Transverse colon (tissue), 4 donors: ENCODE measurements at regions not wholly inside any gene's neighbourhood (a gene's known extent, or its start where the extent isn't known, plus 50 kb on each side); places are given as distances from the start of the nearest gene placed in this dataset.

Source experiments
- EP300 ChIP-seq: sonication (generic); formaldehyde crosslinking; IDR thresholded peaks from one replicate; pipeline ENCODE4 v1.6.1; 2017; ENCODE audit warnings: antibody characterized with exemption, low read depth
- POLR2A ChIP-seq: fragments of 450-650 bp; IDR thresholded peaks from one replicate; pipeline ENCODE4 v1.6.1; 2016; ENCODE audit warnings: antibody characterized with exemption, mild to moderate bottlenecking, moderate library complexity
- POLR2AphosphoS5 ChIP-seq, 3 donors: sonication (generic); formaldehyde crosslinking; IDR thresholded peaks; one replicate each; pipeline ENCODE4 v1.6.1; 2016; ENCODE audit warnings: antibody characterized with exemption in 3 of 3
- TF ChIP-seq, protein P1 (sequence below), 5 experiments: fragments of 200-600 bp in 3 of 5; fragments of 450-650 bp in 2 of 5; sonication (generic) in 3 of 5; IDR thresholded peaks; 1 replicate in 2 of 5; 2 replicates in 3 of 5; pipeline ENCODE4 v1.5.1; 2016 to 2017; ENCODE audit warnings: antibody characterized with exemption in 5 of 5, inconsistent platforms in 3 of 5, mild to moderate bottlenecking in 2 of 5, moderate library complexity in 1 of 5

DNA sequence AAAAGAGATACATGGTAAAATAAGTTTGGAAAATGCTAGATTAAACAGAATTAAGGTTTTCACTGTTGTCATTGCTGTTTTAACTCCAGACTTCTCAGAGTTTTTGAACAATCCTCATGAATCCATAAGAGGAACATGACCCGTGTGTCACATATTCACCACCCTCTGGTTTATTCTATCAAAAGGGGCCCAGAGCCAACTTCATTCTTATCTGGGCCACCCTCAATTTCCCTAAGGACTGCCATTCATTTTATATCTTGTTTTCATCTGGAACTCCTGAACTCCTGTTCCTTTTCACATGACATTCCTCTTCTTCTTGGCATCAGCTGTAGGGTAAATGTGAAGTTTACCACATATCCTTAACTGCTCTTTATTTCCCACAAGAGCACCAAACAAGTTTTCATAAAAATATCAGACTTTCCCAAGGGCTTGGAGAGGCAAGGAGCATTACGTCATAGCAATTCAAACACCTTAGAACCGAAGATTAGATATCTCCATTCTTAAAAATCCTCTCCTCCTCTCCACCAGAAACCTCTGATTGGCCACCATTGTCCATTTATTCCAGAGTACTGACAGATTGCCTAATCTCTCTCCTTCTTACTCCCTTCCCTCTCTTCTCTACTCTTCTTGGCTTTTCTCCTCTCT is 225.2 kb downstream of the SEC23A start:
- TF ChIP-seq, protein P1, sequence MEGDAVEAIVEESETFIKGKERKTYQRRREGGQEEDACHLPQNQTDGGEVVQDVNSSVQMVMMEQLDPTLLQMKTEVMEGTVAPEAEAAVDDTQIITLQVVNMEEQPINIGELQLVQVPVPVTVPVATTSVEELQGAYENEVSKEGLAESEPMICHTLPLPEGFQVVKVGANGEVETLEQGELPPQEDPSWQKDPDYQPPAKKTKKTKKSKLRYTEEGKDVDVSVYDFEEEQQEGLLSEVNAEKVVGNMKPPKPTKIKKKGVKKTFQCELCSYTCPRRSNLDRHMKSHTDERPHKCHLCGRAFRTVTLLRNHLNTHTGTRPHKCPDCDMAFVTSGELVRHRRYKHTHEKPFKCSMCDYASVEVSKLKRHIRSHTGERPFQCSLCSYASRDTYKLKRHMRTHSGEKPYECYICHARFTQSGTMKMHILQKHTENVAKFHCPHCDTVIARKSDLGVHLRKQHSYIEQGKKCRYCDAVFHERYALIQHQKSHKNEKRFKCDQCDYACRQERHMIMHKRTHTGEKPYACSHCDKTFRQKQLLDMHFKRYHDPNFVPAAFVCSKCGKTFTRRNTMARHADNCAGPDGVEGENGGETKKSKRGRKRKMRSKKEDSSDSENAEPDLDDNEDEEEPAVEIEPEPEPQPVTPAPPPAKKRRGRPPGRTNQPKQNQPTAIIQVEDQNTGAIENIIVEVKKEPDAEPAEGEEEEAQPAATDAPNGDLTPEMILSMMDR (IDR thresholded peaks at IDR 0.05) = no peak
- TF ChIP-seq POLR2AphosphoS5 (IDR thresholded peaks at IDR 0.05) (no peak), EP300 (no peak), POLR2A (no peak)
